ENCODE measurements at regions not wholly inside any gene's neighbourhood (a gene's known extent, or its start where the extent isn't known, plus 50 kb on each side); places are given as distances from the start of the nearest gene placed in this dataset.

- no peaks in the 10 kb centered on the region for H3K9me3 Mint-ChIP-seq
- no peak for DNase-seq
- Histone ChIP-seq H3K27me3 (ENCODE audit: insufficient read depth, low read length, poor library complexity, severe bottlenecking) (peaks cover 5% of the 10 kb centered on the region), H3K4me1 (ENCODE audit: insufficient read depth, low read length) (no peaks in the 10 kb centered on the region), H3K4me3 (ENCODE audit: low read length) (no peak overlapping the region), H3K36me3 (ENCODE audit: insufficient read depth, low read length) (no peaks in the 10 kb centered on the region), H3K27ac (ENCODE audit: low read depth, low read length) (no peak overlapping the region), H3K9me3 (ENCODE audit: low read length) (no peaks in the 10 kb centered on the region)
- H3K4me3 Mint-ChIP-seq: peak overlapping the region in 2 of 7 donors; percentile 28 to 51
- no peak overlapping the region for H3K27ac Mint-ChIP-seq
- no peaks in the 10 kb centered on the region for H3K36me3 Mint-ChIP-seq
- peaks cover 20 to 35% of the 10 kb centered on the region in 2 donors for H3K27me3 Mint-ChIP-seq
- ChIA-PET CTCF (no interaction called here), POLR2A (no interaction called here)
- H3K4me1 Mint-ChIP-seq: peaks cover 5 to 12% (median 5%) of the 10 kb centered on the region in 3 donors
Observed at GRCh38 chr5:133848341-133848811, 120.0 kb downstream of the C5orf15 start.

- Mint-ChIP-seq H3K4me1 (peaks cover 5 to 12% (median 5%) of the 10 kb centered on the region in 3 donors), H3K4me3 (peak overlapping the region in 1 of 7 donors; percentile 51), H3K36me3 (no peaks in the 10 kb centered on the region), H3K9me3 (no peaks in the 10 kb centered on the region), H3K27ac (no peak overlapping the region), H3K27me3 (peaks cover 20 to 37% of the 10 kb centered on the region in 2 donors)
- no peaks in the 10 kb centered on the region for H3K4me1 ChIP-seq (ENCODE audit: insufficient read depth, low read length)
- CTCF ChIA-PET: no interaction called here
- H3K27ac ChIP-seq (ENCODE audit: low read depth, low read length): no peak overlapping the region
- no peak for DNase-seq
- H3K27me3 ChIP-seq (ENCODE audit: insufficient read depth, low read length, poor library complexity, severe bottlenecking): peaks cover 5% of the 10 kb centered on the region
- no peaks in the 10 kb centered on the region for H3K36me3 ChIP-seq (ENCODE audit: insufficient read depth, low read length)
- no peaks in the 10 kb centered on the region for H3K9me3 ChIP-seq (ENCODE audit: low read length)
- POLR2A ChIA-PET: no interaction called here
- no peak overlapping the region for H3K4me3 ChIP-seq (ENCODE audit: low read length)
Observed at GRCh38 chr5:133847886-133848285, 120.5 kb downstream of the C5orf15 start.

DNA sequence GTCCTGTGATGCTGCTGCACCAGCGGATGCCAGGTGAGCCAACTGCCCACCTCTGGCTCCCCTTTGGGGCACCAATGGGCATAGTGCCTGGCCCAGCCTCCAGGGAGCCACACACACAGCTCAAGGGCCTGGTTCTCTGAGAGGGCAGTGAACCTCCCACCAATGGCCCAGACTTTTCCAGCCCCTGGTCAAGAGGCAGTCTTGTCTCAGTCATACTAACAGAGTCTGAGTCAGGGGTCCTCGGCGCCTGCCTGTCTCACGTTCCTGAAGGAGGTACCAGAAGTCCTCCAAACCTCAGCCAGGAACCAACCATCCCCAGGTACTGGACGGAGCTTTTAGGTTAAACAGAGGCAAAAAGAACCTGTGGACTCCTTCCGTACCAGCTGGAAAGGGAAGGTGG lies 121.1 kb downstream of the C5orf15 start:
- no peaks in the 10 kb centered on the region for H3K9me3 ChIP-seq (ENCODE audit: low read length)
- no peak for DNase-seq
- CTCF ChIA-PET: no interaction called here
- peaks cover 5% of the 10 kb centered on the region for H3K27me3 ChIP-seq (ENCODE audit: insufficient read depth, low read length, poor library complexity, severe bottlenecking)
- POLR2A ChIA-PET: no interaction called here
- H3K4me3 Mint-ChIP-seq: no peak overlapping the region
- H3K27ac ChIP-seq (ENCODE audit: low read depth, low read length): no peak overlapping the region
- H3K27ac Mint-ChIP-seq: peak overlapping the region in 1 of 8 donors; percentile 8
- no peaks in the 10 kb centered on the region for H3K36me3 ChIP-seq (ENCODE audit: insufficient read depth, low read length)
- peaks cover 5 to 12% (median 5%) of the 10 kb centered on the region in 3 donors for H3K4me1 Mint-ChIP-seq
- H3K27me3 Mint-ChIP-seq: peaks cover 20 to 34% of the 10 kb centered on the region in 2 donors
- no peaks in the 10 kb centered on the region for H3K4me1 ChIP-seq (ENCODE audit: insufficient read depth, low read length)
- no peaks in the 10 kb centered on the region for H3K36me3 Mint-ChIP-seq
- H3K4me3 ChIP-seq (ENCODE audit: low read length): no peak overlapping the region
- no peaks in the 10 kb centered on the region for H3K9me3 Mint-ChIP-seq

DNA sequence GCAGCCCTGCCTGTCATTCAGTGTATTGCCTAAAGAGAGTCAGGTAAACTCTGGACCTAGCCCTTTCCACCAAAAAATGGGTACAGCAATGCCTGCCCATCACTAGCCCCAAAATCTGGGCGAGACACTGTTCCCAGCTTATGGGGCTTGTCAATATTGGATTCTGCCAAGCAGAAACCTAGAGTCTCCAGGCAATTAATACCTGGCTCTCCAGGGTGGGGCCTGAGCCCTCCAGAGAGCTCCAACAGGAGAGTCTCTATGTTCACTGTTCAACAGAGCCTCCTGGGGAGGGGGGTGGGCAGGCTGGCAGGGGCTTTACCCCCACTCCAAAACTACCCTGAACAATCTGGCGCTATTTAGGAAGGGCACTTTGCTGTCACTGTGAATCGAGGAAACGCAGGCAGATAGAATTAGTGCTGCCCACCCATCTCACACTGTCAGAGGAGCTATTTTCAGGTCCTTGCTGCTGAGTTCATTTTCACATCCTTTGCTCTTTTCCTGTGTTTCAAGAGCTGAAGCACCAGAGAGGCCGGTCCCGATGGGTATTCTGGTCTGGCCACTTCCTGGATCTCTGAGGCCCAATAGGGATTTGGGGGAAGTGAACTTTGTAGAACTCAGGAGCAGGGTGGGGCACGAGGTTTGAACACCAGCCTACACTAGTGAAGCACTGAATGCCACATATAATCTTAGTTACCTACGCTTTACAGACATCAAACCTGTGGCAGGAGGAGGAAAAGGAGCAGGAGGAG lies 121.8 kb downstream of the C5orf15 start:
- no peaks in the 10 kb centered on the region for H3K4me1 ChIP-seq (ENCODE audit: insufficient read depth, low read length)
- CTCF ChIA-PET: no interaction called here
- H3K9me3 ChIP-seq (ENCODE audit: low read length): no peaks in the 10 kb centered on the region
- H3K36me3 Mint-ChIP-seq: no peaks in the 10 kb centered on the region
- no peak overlapping the region for H3K27ac ChIP-seq (ENCODE audit: low read depth, low read length)
- no peak overlapping the region for H3K4me3 Mint-ChIP-seq
- POLR2A ChIA-PET: no interaction called here
- H3K27me3 Mint-ChIP-seq: peaks cover 19 to 33% of the 10 kb centered on the region in 2 donors
- H3K27ac Mint-ChIP-seq: no peak overlapping the region
- H3K9me3 Mint-ChIP-seq: no peaks in the 10 kb centered on the region
- DNase-seq: no peak
- peaks cover 5 to 12% (median 5%) of the 10 kb centered on the region in 3 donors for H3K4me1 Mint-ChIP-seq
- peaks cover 5% of the 10 kb centered on the region for H3K27me3 ChIP-seq (ENCODE audit: insufficient read depth, low read length, poor library complexity, severe bottlenecking)
- H3K36me3 ChIP-seq (ENCODE audit: insufficient read depth, low read length): no peaks in the 10 kb centered on the region
- no peak overlapping the region for H3K4me3 ChIP-seq (ENCODE audit: low read length)

- no peaks in the 10 kb centered on the region for H3K4me1 ChIP-seq (ENCODE audit: insufficient read depth, low read length)
- Mint-ChIP-seq H3K4me3 (no peak overlapping the region), H3K9me3 (no peaks in the 10 kb centered on the region), H3K27me3 (peaks cover 15 to 32% of the 10 kb centered on the region in 2 donors), H3K4me1 (peaks cover 5 to 12% (median 5%) of the 10 kb centered on the region in 3 donors), H3K27ac (no peak overlapping the region), H3K36me3 (no peaks in the 10 kb centered on the region)
- H3K27me3 ChIP-seq (ENCODE audit: insufficient read depth, low read length, poor library complexity, severe bottlenecking): peaks cover 5% of the 10 kb centered on the region
- H3K27ac ChIP-seq (ENCODE audit: low read depth, low read length): no peak overlapping the region
- no peaks in the 10 kb centered on the region for H3K36me3 ChIP-seq (ENCODE audit: insufficient read depth, low read length)
- ChIA-PET POLR2A (no interaction called here), CTCF (no interaction called here)
- no peaks in the 10 kb centered on the region for H3K9me3 ChIP-seq (ENCODE audit: low read length)
- H3K4me3 ChIP-seq (ENCODE audit: low read length): no peak overlapping the region
- no peak for DNase-seq
Observed at GRCh38 chr5:133845271-133845670, 123.2 kb downstream of the C5orf15 start.

GRCh38 chr5:133844836-133845235 lies 123.6 kb downstream of the C5orf15 start:
- Mint-ChIP-seq H3K27me3 (peaks cover 13 to 32% of the 10 kb centered on the region in 2 donors), H3K27ac (no peak overlapping the region), H3K4me1 (peaks cover 5 to 10% (median 5%) of the 10 kb centered on the region in 3 donors), H3K9me3 (no peaks in the 10 kb centered on the region), H3K36me3 (no peaks in the 10 kb centered on the region), H3K4me3 (no peak overlapping the region)
- Histone ChIP-seq H3K4me1 (ENCODE audit: insufficient read depth, low read length) (no peaks in the 10 kb centered on the region), H3K9me3 (ENCODE audit: low read length) (no peaks in the 10 kb centered on the region), H3K27ac (ENCODE audit: low read depth, low read length) (no peak overlapping the region), H3K27me3 (ENCODE audit: insufficient read depth, low read length, poor library complexity, severe bottlenecking) (peaks cover 5% of the 10 kb centered on the region), H3K36me3 (ENCODE audit: insufficient read depth, low read length) (no peaks in the 10 kb centered on the region), H3K4me3 (ENCODE audit: low read length) (no peak overlapping the region)
- ChIA-PET CTCF (no interaction called here), POLR2A (interaction anchor here (0.6 kb wide), 1 partner anchor 41 kb away, joined by 3 read pairs; no protein-coding TSS in a partner anchor)
- DNase-seq: no peak

DNA sequence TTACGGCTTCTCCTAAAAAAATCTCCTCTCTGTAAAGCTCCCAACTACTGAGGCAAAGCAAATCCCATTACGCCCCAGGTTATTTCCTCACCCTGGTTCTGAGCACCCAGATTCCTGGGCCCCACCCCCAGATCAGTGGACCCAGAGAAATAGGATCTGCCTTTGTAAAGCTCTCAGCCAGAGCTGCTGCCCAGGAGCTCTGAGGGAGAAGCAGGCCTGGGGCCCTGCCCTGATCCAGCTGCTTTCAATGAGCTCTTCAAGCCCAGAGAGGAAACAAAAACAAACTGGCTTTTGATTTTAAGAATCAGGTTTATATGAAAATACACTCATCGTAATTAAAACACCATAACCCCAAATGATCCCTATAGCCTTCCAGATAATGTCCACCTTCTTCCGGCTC lies 124.5 kb downstream of the C5orf15 start:
- DNase-seq: no peak

GRCh38 chr5:133842846-133843611 lies 125.4 kb downstream of the C5orf15 start:
- Mint-ChIP-seq H3K4me3 (no peak overlapping the region), H3K27me3 (peaks cover 11 to 33% of the 10 kb centered on the region in 2 donors), H3K9me3 (no peaks in the 10 kb centered on the region), H3K36me3 (no peaks in the 10 kb centered on the region), H3K4me1 (peaks cover 1 to 2% (median 2%) of the 10 kb centered on the region in 3 donors), H3K27ac (no peak overlapping the region)
- ChIA-PET POLR2A (no interaction called here), CTCF (no interaction called here)
- H3K27ac ChIP-seq (ENCODE audit: low read depth, low read length): no peak overlapping the region
- no peaks in the 10 kb centered on the region for H3K27me3 ChIP-seq (ENCODE audit: insufficient read depth, low read length, poor library complexity, severe bottlenecking)
- H3K36me3 ChIP-seq (ENCODE audit: insufficient read depth, low read length): no peaks in the 10 kb centered on the region
- H3K9me3 ChIP-seq (ENCODE audit: low read length): no peaks in the 10 kb centered on the region
- no peaks in the 10 kb centered on the region for H3K4me1 ChIP-seq (ENCODE audit: insufficient read depth, low read length)
- H3K4me3 ChIP-seq (ENCODE audit: low read length): no peak overlapping the region
- no peak for DNase-seq

More for the DNA sequence above, 124.5 kb downstream of the C5orf15 start:
- Mint-ChIP-seq H3K4me3 (no peak overlapping the region), H3K27ac (no peak overlapping the region), H3K27me3 (peaks cover 13 to 34% of the 10 kb centered on the region in 2 donors), H3K4me1 (peaks cover 5 to 8% (median 5%) of the 10 kb centered on the region in 3 donors), H3K9me3 (no peaks in the 10 kb centered on the region), H3K36me3 (no peaks in the 10 kb centered on the region)
- Histone ChIP-seq H3K27ac (ENCODE audit: low read depth, low read length) (no peak overlapping the region), H3K9me3 (ENCODE audit: low read length) (no peaks in the 10 kb centered on the region), H3K27me3 (ENCODE audit: insufficient read depth, low read length, poor library complexity, severe bottlenecking) (peaks cover under 1% of the 10 kb centered on the region), H3K4me1 (ENCODE audit: insufficient read depth, low read length) (no peaks in the 10 kb centered on the region), H3K36me3 (ENCODE audit: insufficient read depth, low read length) (no peaks in the 10 kb centered on the region), H3K4me3 (ENCODE audit: low read length) (no peak overlapping the region)
- CTCF ChIA-PET: no interaction called here
- POLR2A ChIA-PET: no interaction called here
